ENCODE measurements at regions not wholly inside any gene's neighbourhood (a gene's known extent, or its start where the extent isn't known, plus 50 kb on each side); places are given as distances from the start of the nearest gene placed in this dataset.

- DNase-seq (ENCODE audit: low spot score), result no peak
- no peak for TF ChIP-seq CTCF (IDR thresholded peaks at IDR 0.05)
- H3K9me3 ChIP-seq, result no peaks in the 10 kb centered on the region
- no peaks in the 10 kb centered on the region for H3K36me3 ChIP-seq
- H3K27me3 ChIP-seq, result no peaks in the 10 kb centered on the region
- H3K27ac ChIP-seq, result no peak overlapping the region
- H3K4me3 ChIP-seq, result no peak overlapping the region
- H3K4me1 ChIP-seq, result peaks cover 0 to 9% of the 10 kb centered on the region in 2 donors
Observed at GRCh38 chr2:8407332-8407731, 274.5 kb upstream of the ID2 start.

DNA sequence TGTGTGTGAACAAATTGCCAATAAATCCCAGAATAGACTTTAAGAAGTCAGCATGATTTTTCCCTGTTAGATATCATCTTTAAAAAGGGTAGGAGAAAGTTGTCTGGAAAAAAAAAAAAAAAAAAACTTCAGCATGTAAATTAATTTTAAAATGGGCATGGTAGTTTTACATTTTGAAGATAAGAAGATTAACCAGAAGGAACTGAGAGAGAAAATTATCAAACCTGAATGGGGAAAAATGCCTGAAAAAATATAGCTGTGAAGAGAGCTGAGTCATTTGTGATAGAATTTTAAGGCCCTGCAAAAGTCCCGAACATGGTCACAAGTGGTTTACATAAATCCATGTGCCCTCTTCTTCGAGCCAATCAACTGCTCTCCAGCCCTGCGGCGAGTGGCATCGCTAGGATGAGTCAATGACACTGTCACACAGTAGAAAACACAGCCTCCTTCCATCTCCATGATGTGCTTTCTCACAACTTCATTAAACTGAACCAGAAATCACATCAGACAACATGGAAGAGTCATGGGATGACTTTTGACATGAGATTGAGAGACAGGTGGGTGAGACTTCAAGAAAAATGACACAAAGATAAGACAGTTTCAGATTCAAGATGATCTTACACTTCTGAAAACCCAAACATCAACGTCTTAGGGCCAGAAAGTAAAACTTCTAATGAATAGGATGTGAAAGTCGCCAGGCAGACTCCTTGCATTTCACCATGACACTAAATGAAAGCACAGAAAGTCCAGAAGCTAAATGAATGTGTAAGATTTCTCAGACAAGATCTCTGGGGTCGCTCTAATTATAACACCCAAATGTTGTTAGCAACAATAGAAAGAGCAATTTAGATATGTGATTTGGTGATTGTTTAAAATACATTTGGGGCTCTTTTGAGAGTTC lies 273.0 kb upstream of the ID2 start:
- Histone ChIP-seq H3K9me3 (no peaks in the 10 kb centered on the region), H3K36me3 (no peaks in the 10 kb centered on the region), H3K4me1 (peaks cover 0 to 21% of the 10 kb centered on the region in 2 donors), H3K27ac (no peak overlapping the region), H3K4me3 (no peak overlapping the region), H3K27me3 (no peaks in the 10 kb centered on the region)
- DNase-seq (ENCODE audit: low spot score), result no peak
- no peak for TF ChIP-seq CTCF (IDR thresholded peaks at IDR 0.05)

DNA sequence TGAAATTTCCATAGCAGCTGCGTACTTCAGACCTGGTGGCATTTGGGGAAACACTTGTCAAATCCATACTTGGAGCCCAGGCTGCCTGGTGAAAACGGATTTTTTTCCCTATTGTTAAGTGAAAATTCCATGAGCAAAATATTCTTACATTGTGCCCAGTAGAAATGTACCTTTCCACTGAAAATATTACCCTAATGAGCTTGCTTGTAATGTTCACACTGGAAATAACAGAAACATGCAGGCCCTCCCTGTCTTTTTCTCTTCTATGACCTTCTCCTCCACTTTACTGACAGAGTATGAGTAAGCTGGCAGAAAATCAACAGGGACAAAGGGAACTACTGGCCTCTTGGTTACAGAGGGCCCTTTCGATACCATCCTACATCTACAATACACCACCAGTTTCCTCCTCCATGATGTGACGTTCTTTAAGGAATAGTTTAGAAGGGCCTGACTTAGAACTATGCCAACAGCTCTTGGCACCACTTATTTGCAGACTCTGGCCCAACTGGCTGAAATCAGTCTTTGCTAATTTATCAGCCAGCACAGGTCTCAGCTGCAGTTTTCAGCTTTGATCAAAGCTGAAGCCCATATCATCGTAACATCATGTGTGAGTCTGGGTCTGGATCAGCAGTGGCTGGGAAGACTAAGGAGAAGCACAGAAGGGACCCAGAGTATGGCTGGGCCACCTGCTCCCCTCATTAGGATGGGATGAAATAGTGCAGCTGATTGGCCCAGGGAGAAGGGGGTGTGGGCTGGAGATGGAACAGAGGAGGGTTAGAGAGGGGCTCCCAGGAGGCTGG lies 272.2 kb upstream of the ID2 start:
- Histone ChIP-seq H3K27me3 (no peaks in the 10 kb centered on the region), H3K9me3 (no peaks in the 10 kb centered on the region), H3K4me3 (no peak overlapping the region), H3K27ac (no peak overlapping the region), H3K4me1 (peaks cover 0 to 22% of the 10 kb centered on the region in 2 donors), H3K36me3 (no peaks in the 10 kb centered on the region)
- TF ChIP-seq CTCF (IDR thresholded peaks at IDR 0.05), result no peak
- DNase-seq (ENCODE audit: low spot score), result no peak

GRCh38 chr2:8412082-8412481 lies 269.8 kb upstream of the ID2 start:
- no peaks in the 10 kb centered on the region for H3K9me3 ChIP-seq
- no peak for TF ChIP-seq CTCF (IDR thresholded peaks at IDR 0.05)
- H3K4me1 ChIP-seq, result peaks cover 0 to 22% of the 10 kb centered on the region in 2 donors
- H3K4me3 ChIP-seq, result no peak overlapping the region
- DNase-seq (ENCODE audit: low spot score), result no peak
- no peaks in the 10 kb centered on the region for H3K27me3 ChIP-seq
- no peaks in the 10 kb centered on the region for H3K36me3 ChIP-seq
- peak overlapping the region; percentile 35 to 73 for H3K27ac ChIP-seq

- Histone ChIP-seq H3K4me1 (peaks cover 0 to 22% of the 10 kb centered on the region in 2 donors), H3K27ac (peak overlapping the region; percentile 35 to 73), H3K4me3 (no peak overlapping the region), H3K36me3 (no peaks in the 10 kb centered on the region), H3K27me3 (no peaks in the 10 kb centered on the region), H3K9me3 (no peaks in the 10 kb centered on the region)
- no peak for TF ChIP-seq CTCF (IDR thresholded peaks at IDR 0.05)
- peak; percentile 84 for DNase-seq (ENCODE audit: low spot score)
Observed at GRCh38 chr2:8412586-8412985, 269.3 kb upstream of the ID2 start.

All from right atrium auricular region (tissue), 2 donors.